WTC11 (cell line): ENCODE measurements at regions not wholly inside any gene's neighbourhood (a gene's known extent, or its start where the extent isn't known, plus 50 kb on each side); places are given as distances from the start of the nearest gene placed in this dataset.

Experiments
- CREB1 ChIP-seq: sonication (generic); formaldehyde crosslinking; IDR thresholded peaks from 2 replicates; pipeline ENCODE4 v1.8.0; 2023; ENCODE audit warnings: mild to moderate bottlenecking, missing genetic modification reagents
- ETV6 ChIP-seq: sonication (generic); formaldehyde crosslinking; IDR thresholded peaks from 2 replicates; pipeline ENCODE4 v1.8.1; 2022; ENCODE audit warnings: mild to moderate bottlenecking, missing genetic modification reagents
- JUN ChIP-seq: sonication (generic); formaldehyde crosslinking; IDR thresholded peaks from 2 replicates; pipeline ENCODE4 v1.8.0; 2023; ENCODE audit warnings: mild to moderate bottlenecking, missing genetic modification reagents
- MYBL2 ChIP-seq: sonication (generic); formaldehyde crosslinking; IDR thresholded peaks from 2 replicates; pipeline ENCODE4 v1.8.1; 2023; ENCODE audit warnings: mild to moderate bottlenecking, moderate library complexity, missing genetic modification reagents
- SP1 ChIP-seq: sonication (generic); formaldehyde crosslinking; conservative IDR thresholded peaks from 2 replicates; pipeline ENCODE4 v1.8.1; 2022; ENCODE audit warnings: missing genetic modification reagents
- TEAD1 ChIP-seq: sonication (generic); formaldehyde crosslinking; IDR thresholded peaks from 2 replicates; pipeline ENCODE4 v1.8.0; 2022; ENCODE audit warnings: mild to moderate bottlenecking, missing genetic modification reagents
- ZNF232 ChIP-seq: sonication (generic); formaldehyde crosslinking; IDR thresholded peaks from 2 replicates; pipeline ENCODE4 v1.8.0; 2022; ENCODE audit warnings: mild to moderate bottlenecking, missing genetic modification reagents
- TF ChIP-seq, protein P1 (sequence below): fragments of 200-600 bp; IDR thresholded peaks from 2 replicates; pipeline ENCODE4 v1.8.0; 2022; ENCODE audit warnings: antibody characterized with exemption
- TF ChIP-seq, protein P2 (sequence below): sonication (generic); formaldehyde crosslinking; IDR thresholded peaks from 2 replicates; pipeline ENCODE4 v1.8.0; 2022; ENCODE audit warnings: mild to moderate bottlenecking, missing genetic modification reagents
- TF ChIP-seq, protein P3 (sequence below): sonication (generic); formaldehyde crosslinking; IDR thresholded peaks from 2 replicates; pipeline ENCODE4 v1.8.1; 2022; ENCODE audit warnings: missing genetic modification reagents, borderline replicate concordance
- TF ChIP-seq, protein P4 (sequence below): sonication (generic); formaldehyde crosslinking; conservative IDR thresholded peaks from 2 replicates; pipeline ENCODE4 v1.8.1; 2022; ENCODE audit warnings: mild to moderate bottlenecking, missing genetic modification reagents
- TF ChIP-seq, protein P5 (sequence below): sonication (generic); formaldehyde crosslinking; IDR thresholded peaks from 2 replicates; pipeline ENCODE4 v1.8.1; 2022; ENCODE audit warnings: mild to moderate bottlenecking, moderate library complexity, missing genetic modification reagents
- TF ChIP-seq, protein P6 (sequence below): sonication (generic); formaldehyde crosslinking; IDR thresholded peaks from 2 replicates; pipeline ENCODE4 v1.8.0; 2022; ENCODE audit warnings: mild to moderate bottlenecking, missing genetic modification reagents

DNA sequence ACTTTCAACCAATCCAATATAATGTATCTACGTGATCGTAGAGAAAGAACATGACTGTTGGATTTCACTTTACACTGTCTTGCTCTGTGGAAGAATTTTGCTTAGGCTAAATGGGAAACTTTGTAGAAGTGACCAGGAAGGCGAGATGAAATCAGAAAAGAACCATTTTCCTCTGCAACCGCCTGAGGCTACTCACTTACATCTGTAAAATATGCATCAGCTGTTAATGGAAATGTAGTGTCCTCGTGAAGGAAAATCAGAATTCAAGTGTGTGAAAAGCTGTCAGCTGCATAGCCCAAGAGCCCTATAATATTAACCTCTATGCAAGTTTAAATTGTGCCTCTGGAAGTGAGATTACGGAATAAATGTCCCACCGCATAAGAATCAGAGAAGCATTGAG, 277.9 kb downstream of the C6orf118 start:
- no peak for TF ChIP-seq JUN
- TF ChIP-seq, protein P1, sequence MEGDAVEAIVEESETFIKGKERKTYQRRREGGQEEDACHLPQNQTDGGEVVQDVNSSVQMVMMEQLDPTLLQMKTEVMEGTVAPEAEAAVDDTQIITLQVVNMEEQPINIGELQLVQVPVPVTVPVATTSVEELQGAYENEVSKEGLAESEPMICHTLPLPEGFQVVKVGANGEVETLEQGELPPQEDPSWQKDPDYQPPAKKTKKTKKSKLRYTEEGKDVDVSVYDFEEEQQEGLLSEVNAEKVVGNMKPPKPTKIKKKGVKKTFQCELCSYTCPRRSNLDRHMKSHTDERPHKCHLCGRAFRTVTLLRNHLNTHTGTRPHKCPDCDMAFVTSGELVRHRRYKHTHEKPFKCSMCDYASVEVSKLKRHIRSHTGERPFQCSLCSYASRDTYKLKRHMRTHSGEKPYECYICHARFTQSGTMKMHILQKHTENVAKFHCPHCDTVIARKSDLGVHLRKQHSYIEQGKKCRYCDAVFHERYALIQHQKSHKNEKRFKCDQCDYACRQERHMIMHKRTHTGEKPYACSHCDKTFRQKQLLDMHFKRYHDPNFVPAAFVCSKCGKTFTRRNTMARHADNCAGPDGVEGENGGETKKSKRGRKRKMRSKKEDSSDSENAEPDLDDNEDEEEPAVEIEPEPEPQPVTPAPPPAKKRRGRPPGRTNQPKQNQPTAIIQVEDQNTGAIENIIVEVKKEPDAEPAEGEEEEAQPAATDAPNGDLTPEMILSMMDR, result no peak
- TF ChIP-seq CREB1 (CRISPR knock-in tag), result no peak
- no peak for TF ChIP-seq ZNF232 (CRISPR knock-in tag)
- TF ChIP-seq, protein P2, sequence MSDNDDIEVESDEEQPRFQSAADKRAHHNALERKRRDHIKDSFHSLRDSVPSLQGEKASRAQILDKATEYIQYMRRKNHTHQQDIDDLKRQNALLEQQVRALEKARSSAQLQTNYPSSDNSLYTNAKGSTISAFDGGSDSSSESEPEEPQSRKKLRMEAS, result no peak
- TF ChIP-seq, protein P3, sequence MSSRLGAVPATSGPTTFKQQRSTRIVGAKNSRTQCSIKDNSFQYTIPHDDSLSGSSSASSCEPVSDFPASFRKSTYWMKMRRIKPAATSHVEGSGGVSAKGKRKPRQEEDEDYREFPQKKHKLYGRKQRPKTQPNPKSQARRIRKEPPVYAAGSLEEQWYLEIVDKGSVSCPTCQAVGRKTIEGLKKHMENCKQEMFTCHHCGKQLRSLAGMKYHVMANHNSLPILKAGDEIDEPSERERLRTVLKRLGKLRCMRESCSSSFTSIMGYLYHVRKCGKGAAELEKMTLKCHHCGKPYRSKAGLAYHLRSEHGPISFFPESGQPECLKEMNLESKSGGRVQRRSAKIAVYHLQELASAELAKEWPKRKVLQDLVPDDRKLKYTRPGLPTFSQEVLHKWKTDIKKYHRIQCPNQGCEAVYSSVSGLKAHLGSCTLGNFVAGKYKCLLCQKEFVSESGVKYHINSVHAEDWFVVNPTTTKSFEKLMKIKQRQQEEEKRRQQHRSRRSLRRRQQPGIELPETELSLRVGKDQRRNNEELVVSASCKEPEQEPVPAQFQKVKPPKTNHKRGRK (CRISPR knock-in tag), result no peak
- no peak for TF ChIP-seq TEAD1 (CRISPR knock-in tag)
- TF ChIP-seq ETV6 (CRISPR knock-in tag), result no peak
- no peak for TF ChIP-seq SP1 (CRISPR knock-in tag)
- TF ChIP-seq, protein P4, sequence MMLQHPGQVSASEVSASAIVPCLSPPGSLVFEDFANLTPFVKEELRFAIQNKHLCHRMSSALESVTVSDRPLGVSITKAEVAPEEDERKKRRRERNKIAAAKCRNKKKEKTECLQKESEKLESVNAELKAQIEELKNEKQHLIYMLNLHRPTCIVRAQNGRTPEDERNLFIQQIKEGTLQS, result no peak
- TF ChIP-seq, protein P5, sequence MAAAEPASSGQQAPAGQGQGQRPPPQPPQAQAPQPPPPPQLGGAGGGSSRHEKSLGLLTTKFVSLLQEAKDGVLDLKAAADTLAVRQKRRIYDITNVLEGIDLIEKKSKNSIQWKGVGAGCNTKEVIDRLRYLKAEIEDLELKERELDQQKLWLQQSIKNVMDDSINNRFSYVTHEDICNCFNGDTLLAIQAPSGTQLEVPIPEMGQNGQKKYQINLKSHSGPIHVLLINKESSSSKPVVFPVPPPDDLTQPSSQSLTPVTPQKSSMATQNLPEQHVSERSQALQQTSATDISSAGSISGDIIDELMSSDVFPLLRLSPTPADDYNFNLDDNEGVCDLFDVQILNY (CRISPR knock-in tag), result no peak
- TF ChIP-seq MYBL2 (CRISPR knock-in tag), result no peak
- TF ChIP-seq, protein P6, sequence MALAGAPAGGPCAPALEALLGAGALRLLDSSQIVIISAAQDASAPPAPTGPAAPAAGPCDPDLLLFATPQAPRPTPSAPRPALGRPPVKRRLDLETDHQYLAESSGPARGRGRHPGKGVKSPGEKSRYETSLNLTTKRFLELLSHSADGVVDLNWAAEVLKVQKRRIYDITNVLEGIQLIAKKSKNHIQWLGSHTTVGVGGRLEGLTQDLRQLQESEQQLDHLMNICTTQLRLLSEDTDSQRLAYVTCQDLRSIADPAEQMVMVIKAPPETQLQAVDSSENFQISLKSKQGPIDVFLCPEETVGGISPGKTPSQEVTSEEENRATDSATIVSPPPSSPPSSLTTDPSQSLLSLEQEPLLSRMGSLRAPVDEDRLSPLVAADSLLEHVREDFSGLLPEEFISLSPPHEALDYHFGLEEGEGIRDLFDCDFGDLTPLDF (CRISPR knock-in tag), result no peak
